WTC11 (cell line): ENCODE measurements at regions not wholly inside any gene's neighbourhood (a gene's known extent, or its start where the extent isn't known, plus 50 kb on each side); places are given as distances from the start of the nearest gene placed in this dataset.

Experiments used
- ATAC-seq: fragments of 200-7000 bp; cut with Tn5 transposase; 2 replicates; pipeline ENCODE4 v1.10.0; 2021; ENCODE audit warnings: mild to moderate bottlenecking, moderate library complexity
- CTCF ChIA-PET: fragments of 300-600 bp; sonication (Branson Sonifier 250); formaldehyde crosslinking; loops from one replicate; lab custom pipeline; 2021; ENCODE audit warnings: antibody characterized with exemption; lab: Charles Lee
- POLR2A ChIA-PET: fragments of 350-600 bp; sonication (Branson Sonifier 250); formaldehyde crosslinking; loops from one replicate; lab custom pipeline; 2021; ENCODE audit warnings: antibody characterized with exemption; lab: Charles Lee
- DNase-seq: peaks from one replicate; pipeline ENCODE4 v3.0.0; 2021; ENCODE audit warnings: low spot score
- H3K27ac Mint-ChIP-seq: 2 replicates; pipeline ENCODE4 v1.8.0; 2021; ENCODE audit warnings: mixed read lengths
- H3K27me3 Mint-ChIP-seq: 2 replicates; pipeline ENCODE4 v1.8.0; 2021; ENCODE audit warnings: low read depth, mild to moderate bottlenecking, moderate library complexity, mixed read lengths
- H3K36me3 Mint-ChIP-seq: 2 replicates; pipeline ENCODE4 v1.8.0; 2021; ENCODE audit warnings: mixed read lengths
- H3K4me1 Mint-ChIP-seq: 2 replicates; pipeline ENCODE4 v1.8.0; 2022; ENCODE audit warnings: mixed read lengths
- H3K4me3 Mint-ChIP-seq: 2 replicates; pipeline ENCODE4 v1.8.0; 2021; ENCODE audit warnings: mild to moderate bottlenecking, moderate library complexity, mixed read lengths
- H3K9me3 Mint-ChIP-seq: 2 replicates; pipeline ENCODE4 v1.8.0; 2021; ENCODE audit warnings: mixed read lengths
- ATF1 ChIP-seq: sonication (generic); formaldehyde crosslinking; IDR thresholded peaks from 2 replicates; pipeline ENCODE4 v1.8.1; 2023; ENCODE audit warnings: mild to moderate bottlenecking, moderate library complexity, missing genetic modification reagents
- FOXK1 ChIP-seq: sonication (generic); formaldehyde crosslinking; IDR thresholded peaks from 2 replicates; pipeline ENCODE4 v1.8.0; 2022; ENCODE audit warnings: mild to moderate bottlenecking, moderate library complexity, missing genetic modification reagents
- FOXP1 ChIP-seq: sonication (generic); formaldehyde crosslinking; IDR thresholded peaks from 2 replicates; pipeline ENCODE4 v1.8.0; 2022; ENCODE audit warnings: missing genetic modification reagents, mild to moderate bottlenecking, moderate library complexity, borderline replicate concordance
- IRF1 ChIP-seq: sonication (generic); formaldehyde crosslinking; IDR thresholded peaks from 2 replicates; pipeline ENCODE4 v1.8.0; 2023; ENCODE audit warnings: missing genetic modification reagents
- JAZF1 ChIP-seq: fragments of 250-450 bp; sonication (Bioruptor Pico); IDR thresholded peaks from 2 replicates; pipeline ENCODE4 v1.9.0; 2021; ENCODE audit warnings: moderate library complexity, mild to moderate bottlenecking, inconsistent platforms
- MYBL2 ChIP-seq: sonication (generic); formaldehyde crosslinking; IDR thresholded peaks from 2 replicates; pipeline ENCODE4 v1.8.1; 2023; ENCODE audit warnings: mild to moderate bottlenecking, moderate library complexity, missing genetic modification reagents
- NR2C2 ChIP-seq: sonication (generic); formaldehyde crosslinking; IDR thresholded peaks from 2 replicates; pipeline ENCODE4 v1.8.0; 2022; ENCODE audit warnings: mild to moderate bottlenecking, missing genetic modification reagents
- SP1 ChIP-seq: sonication (generic); formaldehyde crosslinking; conservative IDR thresholded peaks from 2 replicates; pipeline ENCODE4 v1.8.1; 2022; ENCODE audit warnings: missing genetic modification reagents
- ZBTB43 ChIP-seq: sonication (generic); formaldehyde crosslinking; IDR thresholded peaks from 2 replicates; pipeline ENCODE4 v1.8.1; 2023; ENCODE audit warnings: mild to moderate bottlenecking, missing genetic modification reagents
- ZNF121 ChIP-seq: sonication (generic); formaldehyde crosslinking; IDR thresholded peaks from 2 replicates; pipeline ENCODE4 v1.8.0; 2023; ENCODE audit warnings: missing genetic modification reagents
- ZNF232 ChIP-seq: sonication (generic); formaldehyde crosslinking; IDR thresholded peaks from 2 replicates; pipeline ENCODE4 v1.8.0; 2022; ENCODE audit warnings: mild to moderate bottlenecking, missing genetic modification reagents
- ZNF317 ChIP-seq: sonication (generic); formaldehyde crosslinking; IDR thresholded peaks from 2 replicates; pipeline ENCODE4 v1.8.1; 2023; ENCODE audit warnings: low read depth, mild to moderate bottlenecking, moderate library complexity, missing genetic modification reagents, borderline replicate concordance
- ZNF671 ChIP-seq: fragments of 250-450 bp; sonication (Bioruptor Pico); IDR thresholded peaks from 2 replicates; pipeline ENCODE4 v1.8.0; 2021; ENCODE audit warnings: mild to moderate bottlenecking
- ZSCAN18 ChIP-seq: fragments of 250-450 bp; sonication (Bioruptor Pico); IDR thresholded peaks from 2 replicates; pipeline ENCODE4 v2.1.2; 2022; ENCODE audit warnings: mild to moderate bottlenecking, moderate library complexity
- TF ChIP-seq, protein P1 (sequence below): sonication (generic); formaldehyde crosslinking; IDR thresholded peaks from 2 replicates; pipeline ENCODE4 v1.8.0; 2022; ENCODE audit warnings: mild to moderate bottlenecking, missing genetic modification reagents
- TF ChIP-seq, protein P2 (sequence below): sonication (generic); formaldehyde crosslinking; conservative IDR thresholded peaks from 2 replicates; pipeline ENCODE4 v1.8.1; 2023; ENCODE audit warnings: mild to moderate bottlenecking, low read depth, missing genetic modification reagents, moderate library complexity
- TF ChIP-seq, protein P3 (sequence below): sonication (generic); formaldehyde crosslinking; IDR thresholded peaks from 2 replicates; pipeline ENCODE4 v1.8.1; 2023; ENCODE audit warnings: mild to moderate bottlenecking, missing genetic modification reagents, borderline replicate concordance

GRCh38 chr4:20592663-20593062 is 107.6 kb upstream of the PACRGL start:
- no peak for ATAC-seq
- no peak overlapping the region; the same call in 1 of the 2 replicates for H3K27ac Mint-ChIP-seq
- DNase-seq = no peak
- no peaks in the 10 kb centered on the region for H3K27me3 Mint-ChIP-seq
- CTCF ChIA-PET = no interaction called here
- no peaks in the 10 kb centered on the region for H3K9me3 Mint-ChIP-seq
- peaks cover 13% of the 10 kb centered on the region for H3K4me1 Mint-ChIP-seq
- no peaks in the 10 kb centered on the region; the same call in 1 of the 2 replicates for H3K36me3 Mint-ChIP-seq
- no peak for TF ChIP-seq ZNF671 (CRISPR knock-in tag)
- TF ChIP-seq MYBL2 (CRISPR knock-in tag) = no peak
- TF ChIP-seq FOXK1 (CRISPR knock-in tag) = no peak
- TF ChIP-seq NR2C2 = no peak
- no peak for TF ChIP-seq ZNF232 (CRISPR knock-in tag)
- TF ChIP-seq ATF1 (CRISPR knock-in tag) = no peak
- TF ChIP-seq ZNF121 (CRISPR knock-in tag) = no peak
- POLR2A ChIA-PET = no interaction called here
- no peak overlapping the region for H3K4me3 Mint-ChIP-seq

GRCh38 chr4:20598626-20599025 is 101.6 kb upstream of the PACRGL start:
- TF ChIP-seq NR2C2 (no peak), ZNF671 (CRISPR knock-in tag) (no peak)
- TF ChIP-seq, protein P1, sequence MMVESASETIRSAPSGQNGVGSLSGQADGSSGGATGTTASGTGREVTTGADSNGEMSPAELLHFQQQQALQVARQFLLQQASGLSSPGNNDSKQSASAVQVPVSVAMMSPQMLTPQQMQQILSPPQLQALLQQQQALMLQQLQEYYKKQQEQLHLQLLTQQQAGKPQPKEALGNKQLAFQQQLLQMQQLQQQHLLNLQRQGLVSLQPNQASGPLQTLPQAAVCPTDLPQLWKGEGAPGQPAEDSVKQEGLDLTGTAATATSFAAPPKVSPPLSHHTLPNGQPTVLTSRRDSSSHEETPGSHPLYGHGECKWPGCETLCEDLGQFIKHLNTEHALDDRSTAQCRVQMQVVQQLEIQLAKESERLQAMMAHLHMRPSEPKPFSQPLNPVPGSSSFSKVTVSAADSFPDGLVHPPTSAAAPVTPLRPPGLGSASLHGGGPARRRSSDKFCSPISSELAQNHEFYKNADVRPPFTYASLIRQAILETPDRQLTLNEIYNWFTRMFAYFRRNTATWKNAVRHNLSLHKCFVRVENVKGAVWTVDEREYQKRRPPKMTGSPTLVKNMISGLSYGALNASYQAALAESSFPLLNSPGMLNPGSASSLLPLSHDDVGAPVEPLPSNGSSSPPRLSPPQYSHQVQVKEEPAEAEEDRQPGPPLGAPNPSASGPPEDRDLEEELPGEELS = no peak
- ATAC-seq (peak; percentile 41; the same call in 1 of the 2 replicates), DNase-seq (no peak)
- Mint-ChIP-seq H3K4me1 (no peaks in the 10 kb centered on the region), H3K9me3 (peaks cover 9% of the 10 kb centered on the region), H3K27ac (no peak overlapping the region), H3K36me3 (peaks cover 6% of the 10 kb centered on the region), H3K4me3 (no peak overlapping the region), H3K27me3 (no peaks in the 10 kb centered on the region)
- ChIA-PET POLR2A (no interaction called here), CTCF (no interaction called here)

DNA sequence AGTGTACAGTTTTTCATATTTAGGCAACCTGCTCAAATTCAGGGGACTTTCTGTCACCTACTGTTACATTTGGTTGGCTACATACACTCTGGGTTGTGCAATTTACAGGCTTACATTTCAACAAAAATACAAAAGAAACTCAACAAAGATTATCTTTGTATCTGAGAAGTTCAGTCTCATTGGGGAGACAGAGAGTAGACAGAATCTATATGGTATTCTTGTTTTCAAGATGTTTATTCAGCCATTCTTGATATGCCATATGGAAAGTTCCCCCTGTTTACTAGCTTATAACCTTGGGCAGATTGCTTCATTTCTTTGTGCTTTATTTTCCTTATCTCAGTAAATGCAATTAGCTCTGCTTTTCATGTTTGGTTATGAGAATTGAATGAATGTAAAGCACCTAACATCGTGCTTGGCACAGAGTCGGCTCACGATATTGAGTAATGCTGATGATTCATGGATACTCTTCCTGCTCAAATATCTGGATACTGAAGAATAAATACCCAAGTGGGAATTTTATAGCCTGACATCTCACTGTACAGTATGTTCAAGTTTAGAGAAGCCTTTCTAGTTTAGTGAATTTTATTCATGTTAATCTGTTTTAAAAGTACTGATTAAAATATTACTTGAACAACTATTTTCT is 96.5 kb upstream of the PACRGL start:
- CTCF ChIA-PET = no interaction called here
- TF ChIP-seq JAZF1 (CRISPR knock-in tag) (no peak), ATF1 (CRISPR knock-in tag) (no peak), IRF1 (CRISPR knock-in tag) (no peak), SP1 (no peak), ZNF671 (CRISPR knock-in tag) (no peak), ZSCAN18 (CRISPR knock-in tag) (no peak), ZNF317 (no peak), ZBTB43 (CRISPR knock-in tag) (no peak), FOXP1 (CRISPR knock-in tag) (no peak)
- TF ChIP-seq, protein P1 = no peak
- TF ChIP-seq, protein P2, sequence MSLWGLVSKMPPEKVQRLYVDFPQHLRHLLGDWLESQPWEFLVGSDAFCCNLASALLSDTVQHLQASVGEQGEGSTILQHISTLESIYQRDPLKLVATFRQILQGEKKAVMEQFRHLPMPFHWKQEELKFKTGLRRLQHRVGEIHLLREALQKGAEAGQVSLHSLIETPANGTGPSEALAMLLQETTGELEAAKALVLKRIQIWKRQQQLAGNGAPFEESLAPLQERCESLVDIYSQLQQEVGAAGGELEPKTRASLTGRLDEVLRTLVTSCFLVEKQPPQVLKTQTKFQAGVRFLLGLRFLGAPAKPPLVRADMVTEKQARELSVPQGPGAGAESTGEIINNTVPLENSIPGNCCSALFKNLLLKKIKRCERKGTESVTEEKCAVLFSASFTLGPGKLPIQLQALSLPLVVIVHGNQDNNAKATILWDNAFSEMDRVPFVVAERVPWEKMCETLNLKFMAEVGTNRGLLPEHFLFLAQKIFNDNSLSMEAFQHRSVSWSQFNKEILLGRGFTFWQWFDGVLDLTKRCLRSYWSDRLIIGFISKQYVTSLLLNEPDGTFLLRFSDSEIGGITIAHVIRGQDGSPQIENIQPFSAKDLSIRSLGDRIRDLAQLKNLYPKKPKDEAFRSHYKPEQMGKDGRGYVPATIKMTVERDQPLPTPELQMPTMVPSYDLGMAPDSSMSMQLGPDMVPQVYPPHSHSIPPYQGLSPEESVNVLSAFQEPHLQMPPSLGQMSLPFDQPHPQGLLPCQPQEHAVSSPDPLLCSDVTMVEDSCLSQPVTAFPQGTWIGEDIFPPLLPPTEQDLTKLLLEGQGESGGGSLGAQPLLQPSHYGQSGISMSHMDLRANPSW (CRISPR knock-in tag) = no peak
- TF ChIP-seq, protein P3, sequence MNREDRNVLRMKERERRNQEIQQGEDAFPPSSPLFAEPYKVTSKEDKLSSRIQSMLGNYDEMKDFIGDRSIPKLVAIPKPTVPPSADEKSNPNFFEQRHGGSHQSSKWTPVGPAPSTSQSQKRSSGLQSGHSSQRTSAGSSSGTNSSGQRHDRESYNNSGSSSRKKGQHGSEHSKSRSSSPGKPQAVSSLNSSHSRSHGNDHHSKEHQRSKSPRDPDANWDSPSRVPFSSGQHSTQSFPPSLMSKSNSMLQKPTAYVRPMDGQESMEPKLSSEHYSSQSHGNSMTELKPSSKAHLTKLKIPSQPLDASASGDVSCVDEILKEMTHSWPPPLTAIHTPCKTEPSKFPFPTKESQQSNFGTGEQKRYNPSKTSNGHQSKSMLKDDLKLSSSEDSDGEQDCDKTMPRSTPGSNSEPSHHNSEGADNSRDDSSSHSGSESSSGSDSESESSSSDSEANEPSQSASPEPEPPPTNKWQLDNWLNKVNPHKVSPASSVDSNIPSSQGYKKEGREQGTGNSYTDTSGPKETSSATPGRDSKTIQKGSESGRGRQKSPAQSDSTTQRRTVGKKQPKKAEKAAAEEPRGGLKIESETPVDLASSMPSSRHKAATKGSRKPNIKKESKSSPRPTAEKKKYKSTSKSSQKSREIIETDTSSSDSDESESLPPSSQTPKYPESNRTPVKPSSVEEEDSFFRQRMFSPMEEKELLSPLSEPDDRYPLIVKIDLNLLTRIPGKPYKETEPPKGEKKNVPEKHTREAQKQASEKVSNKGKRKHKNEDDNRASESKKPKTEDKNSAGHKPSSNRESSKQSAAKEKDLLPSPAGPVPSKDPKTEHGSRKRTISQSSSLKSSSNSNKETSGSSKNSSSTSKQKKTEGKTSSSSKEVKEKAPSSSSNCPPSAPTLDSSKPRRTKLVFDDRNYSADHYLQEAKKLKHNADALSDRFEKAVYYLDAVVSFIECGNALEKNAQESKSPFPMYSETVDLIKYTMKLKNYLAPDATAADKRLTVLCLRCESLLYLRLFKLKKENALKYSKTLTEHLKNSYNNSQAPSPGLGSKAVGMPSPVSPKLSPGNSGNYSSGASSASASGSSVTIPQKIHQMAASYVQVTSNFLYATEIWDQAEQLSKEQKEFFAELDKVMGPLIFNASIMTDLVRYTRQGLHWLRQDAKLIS (CRISPR knock-in tag) = no peak

More for the DNA sequence above, 96.5 kb upstream of the PACRGL start:
- ATAC-seq = no peak
- no peak overlapping the region for H3K27ac Mint-ChIP-seq
- peaks cover 14% of the 10 kb centered on the region for H3K9me3 Mint-ChIP-seq
- H3K4me3 Mint-ChIP-seq = no peak overlapping the region
- peaks cover 9% of the 10 kb centered on the region for H3K36me3 Mint-ChIP-seq
- no peaks in the 10 kb centered on the region for H3K27me3 Mint-ChIP-seq
- no peak for DNase-seq
- POLR2A ChIA-PET = no interaction called here
- no peaks in the 10 kb centered on the region for H3K4me1 Mint-ChIP-seq
